ENCODE measurements at regions not wholly inside any gene's neighbourhood (a gene's known extent, or its start where the extent isn't known, plus 50 kb on each side); places are given as distances from the start of the nearest gene placed in this dataset.

- TF ChIP-seq MGA (IDR thresholded peaks at IDR 0.05) (peak; percentile 45), TAF15 (IDR thresholded peaks at IDR 0.05; ENCODE audit: low read depth, low read length) (no peak), SMC3 (conservative IDR thresholded peaks at IDR 0.05; ENCODE audit: insufficient read depth, low read depth, low read length) (peak; percentile 74), MAX (CRISPR knock-in tag; IDR thresholded peaks at IDR 0.05) (peak; percentile 52; the same call in 1 of the 2 replicates), EP400 (IDR thresholded peaks at IDR 0.05) (0 out of 2 replicates have a peak, but pooled peaks have one; percentile 39), L3MBTL2 (IDR thresholded peaks at IDR 0.05) (peak; percentile 40; the same call in 1 of the 2 replicates), USF1 (CRISPR knock-in tag; IDR thresholded peaks at IDR 0.05) (peak; percentile 62), RAD21 (CRISPR knock-in tag; conservative IDR thresholded peaks at IDR 0.05 in 1 of 2, IDR thresholded peaks at IDR 0.05 in 1 of 2) (peak; percentile 69 to 88), YY1 (IDR thresholded peaks at IDR 0.05; ENCODE audit: borderline replicate concordance in 1 of 3, control insufficient read depth in 1 of 3, extremely low read depth in 1 of 3, insufficient read depth in 3 of 3, insufficient read length in 1 of 3, insufficient replicate concordance in 2 of 3, low read depth in 1 of 3, low read length in 2 of 3) (peak in 1 of 3 experiments; percentile 32), OTX1 (CRISPR knock-in tag; IDR thresholded peaks at IDR 0.05) (no peak), STAG1 (CRISPR knock-in tag; IDR thresholded peaks at IDR 0.05; ENCODE audit: borderline replicate concordance) (peak; percentile 67; the same call in 1 of the 2 replicates)
Measured at GRCh38 chr10:95133016-95133752, 60.9 kb upstream of the ACSM6 start (continued).

Data from K562 (cell line).